Kidney (tissue), 13 donors: ENCODE measurements at regions not wholly inside any gene's neighbourhood (a gene's known extent, or its start where the extent isn't known, plus 50 kb on each side); places are given as distances from the start of the nearest gene placed in this dataset.

Experiments
- DNase-seq, 5 donors: peaks; one replicate each; pipeline ENCODE4 v3.0.0-alpha.2; 2013 to 2020
- FAIRE-seq: peaks from 2 replicates; lab custom pipeline; 2012; peaks lifted over from hg19 to GRCh38; lab: Jason Lieb, UNC
- H3K27ac ChIP-seq, 2 donors: one replicate each; pipeline ENCODE4 v1.7.0; 2013; ENCODE audit warnings: low read depth in 2 of 2, low read length in 2 of 2, inconsistent platforms in 1 of 2
- H3K27me3 ChIP-seq: one replicate; pipeline ENCODE4 v1.7.1; 2013; ENCODE audit warnings: low read length, inconsistent platforms; ENCODE audit not compliant: control insufficient read depth, insufficient read depth
- H3K36me3 ChIP-seq, 3 donors: one replicate each; pipeline versions ENCODE4 v1.7.0 to v1.7.1; 2013; ENCODE audit warnings: low read length in 3 of 3, control low read depth in 1 of 3, inconsistent platforms in 1 of 3; ENCODE audit not compliant: insufficient read depth in 3 of 3, control insufficient read depth in 2 of 3
- H3K4me1 ChIP-seq, 3 donors: one replicate each; pipeline versions ENCODE4 v1.7.0 to v1.7.1; 2013; ENCODE audit warnings: low read length in 3 of 3, inconsistent platforms in 1 of 3, low read depth in 1 of 3; ENCODE audit not compliant: control insufficient read depth in 2 of 3, insufficient read depth in 2 of 3
- H3K4me3 ChIP-seq, 3 donors: one replicate each; pipeline versions ENCODE4 v1.7.0 to v1.8.1; 2013; ENCODE audit warnings: low read length in 3 of 3, control low read depth in 1 of 3, inconsistent platforms in 1 of 3
- H3K9ac ChIP-seq, 3 donors: one replicate each; pipeline versions ENCODE4 v1.7.0 to v1.7.1; 2013; ENCODE audit warnings: low read length in 3 of 3, control low read depth in 1 of 3, inconsistent platforms in 1 of 3
- H3K9me3 ChIP-seq, 3 donors: one replicate each; pipeline versions ENCODE4 v1.7.0 to v1.7.1; 2013; ENCODE audit warnings: low read length in 3 of 3, control low read depth in 1 of 3, inconsistent platforms in 1 of 3; ENCODE audit not compliant: control insufficient read depth in 2 of 3, insufficient read depth in 1 of 3
- CTCF ChIP-seq: IDR thresholded peaks from 3 replicates; pipeline ENCODE4 v1.5.1; 2012; ENCODE audit warnings: mild to moderate bottlenecking, moderate library complexity, borderline replicate concordance; ENCODE audit not compliant: insufficient read depth; ENCODE audit errors: extremely low read depth
- intact Hi-C: fragments of 100-400 bp; cut with DNase I; formaldehyde crosslinking; loops from one replicate; pipeline ENCODE4 v1.11.1; 2022
- donor health status: control.
- donor health status: control.
- donor health status: control.
- donor health status: control.
- donor health status: control.
- donor health status: DM: yes; HTN: yes; CAD: no.
- donor health status: Normal renal cell carcinoma (clear cell type).

DNA sequence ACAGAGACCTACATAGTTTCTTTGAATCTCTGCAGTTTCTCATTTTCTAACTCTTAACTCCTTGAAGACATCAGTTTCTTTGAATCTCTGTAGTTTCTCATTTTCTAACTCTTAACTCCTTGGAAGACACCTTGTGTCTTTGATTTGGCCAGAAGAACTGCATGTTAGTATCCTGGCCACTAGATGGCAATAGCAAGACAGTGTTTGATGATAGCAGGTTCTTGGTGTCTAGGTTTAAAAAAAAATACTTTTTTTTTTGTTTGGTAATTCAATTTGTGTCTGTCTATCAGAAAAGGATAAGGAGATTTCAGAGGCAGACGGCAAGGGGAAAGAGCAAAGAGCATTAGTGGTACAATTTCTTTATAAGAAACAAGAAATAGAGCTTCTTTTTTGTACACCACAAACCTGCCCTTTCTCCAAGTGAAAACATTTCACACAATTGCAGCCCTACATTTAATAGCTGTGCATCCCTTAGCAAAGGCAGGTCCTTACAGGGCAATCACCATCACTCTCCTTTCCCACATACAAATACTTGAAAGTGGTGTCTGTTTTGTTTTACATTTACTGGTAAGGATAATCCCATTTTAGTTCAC is 1324.9 kb upstream of the CDH8 start:
- no peak overlapping the region for H3K4me3 ChIP-seq
- no peak overlapping the region for H3K9ac ChIP-seq
- no peak overlapping the region for H3K27ac ChIP-seq
- no peaks in the 10 kb centered on the region for H3K27me3 ChIP-seq
- no peaks in the 10 kb centered on the region for H3K36me3 ChIP-seq
- DNase-seq = peak in 3 of 5 donors; percentile 13 to 81 (median 55)
- no peaks in the 10 kb centered on the region for H3K4me1 ChIP-seq
- intact Hi-C loops = no loop called here
- peak; percentile 62 for TF ChIP-seq CTCF
- FAIRE-seq = peak; percentile 54
- no peaks in the 10 kb centered on the region for H3K9me3 ChIP-seq

DNA sequence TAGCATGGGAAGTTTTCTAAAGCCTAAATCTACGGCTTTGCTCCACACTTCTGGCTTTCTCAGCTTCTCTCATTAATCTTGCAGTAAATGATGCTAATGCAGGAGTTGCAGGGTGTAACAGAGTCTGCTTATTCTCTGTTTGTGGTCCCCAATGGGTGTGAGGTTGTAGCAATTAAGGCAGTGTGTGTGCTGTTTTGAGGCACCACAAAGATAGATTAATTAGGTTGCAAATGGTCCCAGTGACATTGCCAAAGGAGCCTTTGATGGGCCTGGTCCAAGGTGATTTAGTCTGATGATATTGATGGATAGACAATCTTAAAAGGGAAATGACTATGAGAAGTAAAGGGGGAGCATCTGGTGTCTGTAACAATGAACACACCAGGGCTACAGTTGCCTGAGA is 1313.7 kb upstream of the CDH8 start:
- Histone ChIP-seq H3K36me3 (no peaks in the 10 kb centered on the region), H3K27me3 (no peaks in the 10 kb centered on the region), H3K9ac (no peak overlapping the region), H3K4me3 (no peak overlapping the region), H3K27ac (no peak overlapping the region), H3K4me1 (no peaks in the 10 kb centered on the region), H3K9me3 (no peaks in the 10 kb centered on the region)
- no peak for FAIRE-seq
- no peak for DNase-seq
- intact Hi-C loops = no loop called here
- TF ChIP-seq CTCF = no peak

DNA sequence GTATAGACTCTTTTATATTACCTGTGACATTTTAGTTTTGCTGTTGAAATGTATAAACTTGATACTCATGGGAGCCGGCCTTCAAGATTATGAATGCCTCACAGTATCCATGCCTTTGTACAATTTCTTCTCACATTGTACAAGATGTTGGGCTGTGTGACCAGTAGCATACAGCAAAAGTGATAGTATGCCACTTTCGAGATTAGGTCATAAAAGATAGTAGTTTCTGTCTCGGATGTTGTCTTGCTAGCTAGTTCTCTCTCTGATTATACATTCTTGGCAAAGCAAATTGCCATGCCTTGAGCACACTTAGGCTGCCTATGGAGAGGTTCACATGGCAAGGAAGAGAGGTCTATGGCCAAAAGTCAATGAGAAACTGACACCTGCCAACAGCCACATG is 1309.8 kb upstream of the CDH8 start:
- TF ChIP-seq CTCF = no peak
- DNase-seq = no peak
- intact Hi-C loops = no loop called here
- H3K27ac ChIP-seq = no peak overlapping the region
- no peaks in the 10 kb centered on the region for H3K27me3 ChIP-seq
- FAIRE-seq = no peak
- H3K9me3 ChIP-seq = no peaks in the 10 kb centered on the region
- no peaks in the 10 kb centered on the region for H3K36me3 ChIP-seq
- H3K4me3 ChIP-seq = no peak overlapping the region
- H3K9ac ChIP-seq = no peak overlapping the region
- no peaks in the 10 kb centered on the region for H3K4me1 ChIP-seq

DNA sequence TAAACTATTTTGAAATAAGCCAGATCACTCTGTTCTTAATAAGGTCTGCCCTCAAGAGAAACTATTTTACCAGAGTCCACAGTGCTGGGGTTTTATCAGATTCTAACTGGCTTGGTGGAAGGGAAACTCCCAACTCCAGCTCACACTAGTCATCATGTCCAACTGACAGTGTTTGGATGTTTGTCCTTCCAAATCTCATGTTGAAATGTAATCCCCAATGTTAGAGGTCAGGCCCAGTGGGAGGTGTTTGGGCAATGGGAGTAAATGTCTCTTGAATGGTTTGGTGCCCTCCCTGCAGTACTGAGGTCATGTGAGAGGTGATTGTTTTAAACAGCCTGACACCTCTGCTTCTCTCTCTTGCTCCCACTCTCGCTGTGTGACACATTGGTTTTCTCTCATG is 1301.0 kb upstream of the CDH8 start:
- FAIRE-seq = no peak
- intact Hi-C loops = no loop called here

More for the DNA sequence above, 1301.0 kb upstream of the CDH8 start:
- TF ChIP-seq CTCF = no peak
- Histone ChIP-seq H3K4me3 (no peak overlapping the region), H3K36me3 (no peaks in the 10 kb centered on the region), H3K4me1 (no peaks in the 10 kb centered on the region), H3K27ac (no peak overlapping the region), H3K27me3 (no peaks in the 10 kb centered on the region), H3K9me3 (no peaks in the 10 kb centered on the region), H3K9ac (no peak overlapping the region)
- no peak for DNase-seq
